HG02623 (cell line): ENCODE measurements at regions not wholly inside any gene's neighbourhood (a gene's known extent, or its start where the extent isn't known, plus 50 kb on each side); places are given as distances from the start of the nearest gene placed in this dataset.
"Not testable (repeated sequence)": the region's sequence is repeated elsewhere in the genome, so short reads cannot be mapped to it uniquely, and the experiment has no call there.

ENCODE experiments used
- ATAC-seq: cut with Tn5 transposase; IDR thresholded peaks from one replicate; pipeline ENCODE4 v1.9.1; 2021; ENCODE audit warnings: moderate library complexity; ENCODE audit not compliant: unreplicated experiment

GRCh38 chr6:94557207-94557606, 1020.1 kb upstream of the MANEA start:
- ATAC-seq = not testable (repeated sequence)

- ATAC-seq = no peak
Observed at GRCh38 chr6:94548201-94548600, 1029.1 kb upstream of the MANEA start.

GRCh38 chr6:94535798-94536197, 1041.5 kb upstream of the MANEA start:
- no peak for ATAC-seq

GRCh38 chr6:94511502-94512088, 1065.7 kb upstream of the MANEA start:
- ATAC-seq = no peak

- ATAC-seq = no peak
Observed at GRCh38 chr6:94510877-94511276, 1066.5 kb upstream of the MANEA start.

- ATAC-seq = no peak
Observed at GRCh38 chr6:94501516-94501915, 1075.8 kb upstream of the MANEA start.

GRCh38 chr6:94498099-94498498, 1078.7 kb upstream of the EPHA7 start:
- ATAC-seq = no peak

- no peak for ATAC-seq
Observed at GRCh38 chr6:94494500-94494899, 1075.1 kb upstream of the EPHA7 start.

- no peak for ATAC-seq
Observed at GRCh38 chr6:94487371-94487770, 1068.0 kb upstream of the EPHA7 start.

GRCh38 chr6:94478133-94479005, 1059.0 kb upstream of the EPHA7 start:
- ATAC-seq = no peak

GRCh38 chr6:94468830-94469229, 1049.5 kb upstream of the EPHA7 start:
- no peak for ATAC-seq

GRCh38 chr6:94464018-94464510, 1044.7 kb upstream of the EPHA7 start:
- ATAC-seq = no peak

- ATAC-seq = no peak
Observed at GRCh38 chr6:94463306-94463705, 1043.9 kb upstream of the EPHA7 start.

- no peak for ATAC-seq
Observed at GRCh38 chr6:94462231-94462630, 1042.9 kb upstream of the EPHA7 start.

GRCh38 chr6:94456266-94456665, 1036.9 kb upstream of the EPHA7 start:
- ATAC-seq = no peak

GRCh38 chr6:94454231-94454630, 1034.9 kb upstream of the EPHA7 start:
- ATAC-seq = no peak

GRCh38 chr6:94446120-94446519, 1026.8 kb upstream of the EPHA7 start:
- no peak for ATAC-seq

GRCh38 chr6:94443701-94444100, 1024.3 kb upstream of the EPHA7 start:
- no peak for ATAC-seq

GRCh38 chr6:94424692-94425091, 1005.3 kb upstream of the EPHA7 start:
- no peak for ATAC-seq

GRCh38 chr6:94417363-94417762, 998.0 kb upstream of the EPHA7 start:
- no peak for ATAC-seq

- no peak for ATAC-seq
Observed at GRCh38 chr6:94414041-94414440, 994.7 kb upstream of the EPHA7 start.

GRCh38 chr6:94401311-94401710, 982.0 kb upstream of the EPHA7 start:
- no peak for ATAC-seq
